Calu3 (cell line): ENCODE measurements at regions not wholly inside any gene's neighbourhood (a gene's known extent, or its start where the extent isn't known, plus 50 kb on each side); places are given as distances from the start of the nearest gene placed in this dataset.

ENCODE experiments used
- BruUV-seq: library from RNA; stranded (reverse); fragments of 400-500 nt; replicated peaks from 2 replicates; lab custom pipeline; 2021; lab: Mats Ljungman, UMichigan
- CTCF ChIA-PET: fragments of 300-600 bp; sonication (Branson Sonifier 250); formaldehyde crosslinking; loops from one replicate; lab custom pipeline; 2022; ENCODE audit warnings: antibody characterized with exemption; lab: Charles Lee
- DNase-seq: peaks from one replicate; pipeline ENCODE4 v3.0.0; 2022
- H3K27ac Mint-ChIP-seq: one replicate; pipeline ENCODE4 v1.8.0; 2022; ENCODE audit warnings: mixed read lengths; ENCODE audit not compliant: unreplicated experiment
- H3K27me3 Mint-ChIP-seq: one replicate; pipeline ENCODE4 v1.8.0; 2022; ENCODE audit warnings: mixed read lengths; ENCODE audit not compliant: unreplicated experiment
- H3K36me3 Mint-ChIP-seq: one replicate; pipeline ENCODE4 v1.8.0; 2022; ENCODE audit warnings: mild to moderate bottlenecking, moderate library complexity, mixed read lengths; ENCODE audit not compliant: insufficient read depth, unreplicated experiment
- H3K4me1 Mint-ChIP-seq: one replicate; pipeline ENCODE4 v1.8.0; 2022; ENCODE audit warnings: mild to moderate bottlenecking, low read depth, mixed read lengths; ENCODE audit not compliant: unreplicated experiment
- H3K4me3 Mint-ChIP-seq: one replicate; pipeline ENCODE4 v1.8.0; 2022; ENCODE audit warnings: mild to moderate bottlenecking, low read depth, moderate library complexity, mixed read lengths; ENCODE audit not compliant: unreplicated experiment
- H3K9me3 Mint-ChIP-seq: one replicate; pipeline ENCODE4 v1.8.0; 2022; ENCODE audit warnings: low read depth, mixed read lengths; ENCODE audit not compliant: unreplicated experiment
- intact Hi-C: fragments of 100-400 bp; cut with micrococcal nuclease; formaldehyde crosslinking; loops from one replicate; pipeline ENCODE4 v1.10.0; 2022; ENCODE audit not compliant: unreplicated experiment
- TF ChIP-seq, protein P1 (sequence below): fragments of 200-600 bp; IDR thresholded peaks from one replicate; pipeline ENCODE4 v1.8.0; 2022; ENCODE audit warnings: antibody characterized with exemption; ENCODE audit not compliant: unreplicated experiment

DNA sequence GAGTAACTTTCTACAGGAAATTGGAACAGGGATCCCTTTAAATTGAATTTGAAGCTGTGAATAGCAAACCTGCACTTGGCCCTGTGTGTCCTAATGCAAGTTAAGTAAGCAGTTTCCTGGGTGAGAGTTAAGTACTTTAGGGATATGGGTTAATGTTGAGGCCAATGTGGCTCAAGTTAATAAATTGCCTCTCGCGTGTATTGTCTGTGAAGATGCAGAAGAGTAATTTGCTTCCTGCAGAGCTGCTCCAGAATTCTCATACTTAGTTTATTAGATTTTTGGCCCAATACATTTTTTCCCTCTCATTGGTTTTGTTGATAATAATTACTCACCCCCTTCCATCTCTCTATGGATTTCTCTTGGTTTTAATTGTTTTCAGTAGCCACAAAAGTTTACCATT lies 86.5 kb downstream of the SLC25A47 start:
- CTCF ChIA-PET = no interaction called here
- Mint-ChIP-seq H3K27me3 (no peaks in the 10 kb centered on the region), H3K4me1 (peaks cover 18% of the 10 kb centered on the region), H3K4me3 (no peak overlapping the region), H3K27ac (no peak overlapping the region), H3K9me3 (no peaks in the 10 kb centered on the region), H3K36me3 (peaks cover 5% of the 10 kb centered on the region)
- no peak for DNase-seq
- no TSS peak for BruUV-seq
- intact Hi-C loops = no loop called here
- TF ChIP-seq, protein P1, sequence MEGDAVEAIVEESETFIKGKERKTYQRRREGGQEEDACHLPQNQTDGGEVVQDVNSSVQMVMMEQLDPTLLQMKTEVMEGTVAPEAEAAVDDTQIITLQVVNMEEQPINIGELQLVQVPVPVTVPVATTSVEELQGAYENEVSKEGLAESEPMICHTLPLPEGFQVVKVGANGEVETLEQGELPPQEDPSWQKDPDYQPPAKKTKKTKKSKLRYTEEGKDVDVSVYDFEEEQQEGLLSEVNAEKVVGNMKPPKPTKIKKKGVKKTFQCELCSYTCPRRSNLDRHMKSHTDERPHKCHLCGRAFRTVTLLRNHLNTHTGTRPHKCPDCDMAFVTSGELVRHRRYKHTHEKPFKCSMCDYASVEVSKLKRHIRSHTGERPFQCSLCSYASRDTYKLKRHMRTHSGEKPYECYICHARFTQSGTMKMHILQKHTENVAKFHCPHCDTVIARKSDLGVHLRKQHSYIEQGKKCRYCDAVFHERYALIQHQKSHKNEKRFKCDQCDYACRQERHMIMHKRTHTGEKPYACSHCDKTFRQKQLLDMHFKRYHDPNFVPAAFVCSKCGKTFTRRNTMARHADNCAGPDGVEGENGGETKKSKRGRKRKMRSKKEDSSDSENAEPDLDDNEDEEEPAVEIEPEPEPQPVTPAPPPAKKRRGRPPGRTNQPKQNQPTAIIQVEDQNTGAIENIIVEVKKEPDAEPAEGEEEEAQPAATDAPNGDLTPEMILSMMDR = no peak

DNA sequence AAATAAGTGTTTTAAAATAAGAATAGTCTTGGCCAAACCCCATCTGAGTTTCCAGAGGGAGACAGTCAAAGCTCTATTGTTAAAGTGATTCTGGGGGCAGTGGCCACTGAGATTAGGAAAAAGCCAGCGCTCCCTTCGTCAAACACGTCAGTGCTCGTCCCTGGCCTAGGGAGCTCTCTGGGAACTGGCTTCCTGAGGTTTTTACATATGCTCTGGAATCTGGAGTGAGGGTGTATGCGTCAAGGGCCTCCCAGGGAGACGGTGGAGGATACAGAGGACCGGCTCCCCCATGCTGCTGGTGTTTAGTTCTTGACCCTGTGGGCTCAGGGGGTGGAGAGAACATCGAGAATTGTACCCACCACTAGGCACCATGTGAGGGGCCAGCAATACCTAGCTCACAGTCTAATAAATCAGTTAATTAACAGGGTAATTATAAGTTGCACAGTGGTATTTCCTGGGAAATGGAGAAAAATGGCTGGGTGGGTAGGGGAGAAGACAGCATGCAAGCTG lies 87.0 kb downstream of the SLC25A47 start:
- CTCF ChIA-PET = interaction anchor here (0.9 kb wide), 1 partner anchor 479 kb away, joined by 3 read pairs; no protein-coding TSS in a partner anchor
- Mint-ChIP-seq H3K27me3 (no peaks in the 10 kb centered on the region), H3K4me3 (no peak overlapping the region), H3K36me3 (peaks cover 5% of the 10 kb centered on the region), H3K27ac (no peak overlapping the region), H3K4me1 (peaks cover 18% of the 10 kb centered on the region), H3K9me3 (no peaks in the 10 kb centered on the region)
- intact Hi-C loops = no loop called here
- no TSS peak for BruUV-seq
- no peak for DNase-seq
- TF ChIP-seq, protein P1 = no peak

DNA sequence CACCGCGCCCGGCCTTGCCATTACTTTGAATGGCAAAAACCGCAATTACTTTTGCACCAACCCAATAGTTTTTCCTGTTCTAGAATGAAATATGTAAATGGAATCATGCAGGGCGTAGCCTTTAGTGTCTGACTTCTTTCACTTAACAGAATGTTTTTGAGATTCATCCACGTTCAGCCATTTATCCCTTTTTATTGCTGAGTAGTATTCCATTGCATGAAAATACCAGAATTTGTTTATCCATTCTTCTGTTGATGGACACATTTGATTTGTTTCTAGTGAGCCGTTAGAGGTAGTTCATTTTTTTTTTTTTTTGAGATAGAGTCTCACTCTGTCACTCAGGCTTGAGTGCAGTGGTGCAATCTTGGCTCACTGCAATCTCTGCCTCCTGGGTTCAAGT lies 90.6 kb downstream of the SLC25A47 start:
- Mint-ChIP-seq H3K4me1 (peaks cover 9% of the 10 kb centered on the region), H3K27ac (no peak overlapping the region), H3K4me3 (no peak overlapping the region), H3K9me3 (no peaks in the 10 kb centered on the region), H3K36me3 (peaks cover 10% of the 10 kb centered on the region), H3K27me3 (no peaks in the 10 kb centered on the region)
- TF ChIP-seq, protein P1 = no peak
- CTCF ChIA-PET = interaction anchor here (0.7 kb wide), 1 partner anchor 214 kb away, joined by 3 read pairs; no protein-coding TSS in a partner anchor
- intact Hi-C loops = no loop called here
- no TSS peak for BruUV-seq
- DNase-seq = no peak

DNA sequence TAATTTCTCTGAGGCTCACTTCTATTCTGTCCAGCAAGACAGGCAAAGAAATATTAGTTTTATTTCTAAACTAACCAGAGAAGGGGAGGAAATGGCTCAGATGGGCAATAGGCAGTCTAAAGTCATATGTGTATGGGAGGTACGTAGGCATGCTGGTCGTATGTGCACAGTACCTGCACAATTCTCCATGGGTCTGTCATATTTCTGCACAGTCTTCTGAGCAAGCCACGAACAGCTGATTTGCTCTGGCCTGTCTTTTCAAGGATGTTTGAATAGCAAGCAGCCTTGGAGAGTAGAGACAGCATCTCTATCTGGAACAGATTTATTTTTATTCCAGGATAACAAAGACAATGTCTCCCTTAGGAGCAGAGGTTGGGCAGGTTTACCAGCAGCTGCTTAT lies 92.1 kb downstream of the SLC25A47 start:
- CTCF ChIA-PET = no interaction called here
- BruUV-seq = no TSS peak
- DNase-seq = no peak
- Mint-ChIP-seq H3K9me3 (no peaks in the 10 kb centered on the region), H3K4me1 (peaks cover 9% of the 10 kb centered on the region), H3K36me3 (peaks cover 10% of the 10 kb centered on the region), H3K27ac (no peak overlapping the region), H3K27me3 (no peaks in the 10 kb centered on the region), H3K4me3 (no peak overlapping the region)
- intact Hi-C loops = no loop called here
- TF ChIP-seq, protein P1 = no peak
